Breast epithelium (tissue), 3 donors: ENCODE measurements at regions not wholly inside any gene's neighbourhood (a gene's known extent, or its start where the extent isn't known, plus 50 kb on each side); places are given as distances from the start of the nearest gene placed in this dataset.

Experiments used
- CTCF ChIP-seq, 3 donors: fragments of 450-650 bp; IDR thresholded peaks; one replicate each; pipeline ENCODE4 v1.5.1; 2016 to 2017; ENCODE audit warnings: antibody characterized with exemption in 3 of 3, mild to moderate bottlenecking in 3 of 3, moderate library complexity in 3 of 3
- POLR2A ChIP-seq: fragments of 450-650 bp; IDR thresholded peaks from one replicate; pipeline ENCODE4 v1.6.1; 2016; ENCODE audit warnings: antibody characterized with exemption, mild to moderate bottlenecking, moderate library complexity
- POLR2AphosphoS5 ChIP-seq, 3 donors: sonication (generic); formaldehyde crosslinking; IDR thresholded peaks; one replicate each; pipeline ENCODE4 v1.6.1; 2017; ENCODE audit warnings: antibody characterized with exemption in 3 of 3

- TF ChIP-seq CTCF (IDR thresholded peaks at IDR 0.05) = no peak
- TF ChIP-seq POLR2A = no peak
- no peak for TF ChIP-seq POLR2AphosphoS5 (IDR thresholded peaks at IDR 0.05)
Observed at GRCh38 chr1:232108598-232108997, 482.0 kb downstream of the DISC1 start.
